Adipocyte (in vitro differentiated cells): ENCODE measurements at regions not wholly inside any gene's neighbourhood (a gene's known extent, or its start where the extent isn't known, plus 50 kb on each side); places are given as distances from the start of the nearest gene placed in this dataset.
A peak's percentile ranks its signal among the peaks of the same experiment; 100 is the strongest.
"Not testable (repeated sequence)": the region's sequence is repeated elsewhere in the genome, so short reads cannot be mapped to it uniquely, and the experiment has no call there.

Source experiments
- DNase-seq: peaks from one replicate; pipeline ENCODE4 v3.0.0-alpha.2; 2015; ENCODE audit warnings: low read depth
- H3K27me3 ChIP-seq: replicated peaks from 2 replicates; pipeline ENCODE4 v1.7.0; 2013; ENCODE audit warnings: mild to moderate bottlenecking, low read length, moderate library complexity; ENCODE audit not compliant: control insufficient read depth, insufficient read depth
- H3K36me3 ChIP-seq: 2 replicates; pipeline ENCODE4 v1.7.0; 2013; ENCODE audit warnings: low read length, mild to moderate bottlenecking, moderate library complexity; ENCODE audit not compliant: control insufficient read depth, insufficient read depth, severe bottlenecking
- H3K4me1 ChIP-seq: 2 replicates; pipeline ENCODE4 v1.7.0; 2013; ENCODE audit warnings: mild to moderate bottlenecking, low read length, moderate library complexity; ENCODE audit not compliant: control insufficient read depth, insufficient read depth
- H3K4me3 ChIP-seq: 2 replicates; pipeline ENCODE4 v1.7.0; 2013; ENCODE audit warnings: mild to moderate bottlenecking, low read length, moderate library complexity
- H3K9ac ChIP-seq: 2 replicates; pipeline ENCODE4 v1.7.0; 2013; ENCODE audit warnings: mild to moderate bottlenecking, low read length, moderate library complexity
- H3K9me3 ChIP-seq: 2 replicates; pipeline ENCODE4 v1.7.0; 2013; ENCODE audit warnings: mild to moderate bottlenecking, low read length, moderate library complexity; ENCODE audit not compliant: control insufficient read depth

- Histone ChIP-seq H3K9me3 (no peaks in the 10 kb centered on the region), H3K4me1 (no peaks in the 10 kb centered on the region), H3K36me3 (no peaks in the 10 kb centered on the region), H3K27me3 (no peaks in the 10 kb centered on the region), H3K9ac (no peak overlapping the region), H3K4me3 (no peak overlapping the region)
- DNase-seq: no peak
Measured at GRCh38 chr13:61901946-61902541, 486.4 kb upstream of the PCDH20 start.

GRCh38 chr13:61900033-61900432 lies 484.4 kb upstream of the PCDH20 start:
- Histone ChIP-seq H3K27me3 (no peaks in the 10 kb centered on the region), H3K36me3 (no peaks in the 10 kb centered on the region), H3K4me3 (no peak overlapping the region), H3K4me1 (no peaks in the 10 kb centered on the region), H3K9ac (no peak overlapping the region), H3K9me3 (no peaks in the 10 kb centered on the region)
- no peak for DNase-seq

- Histone ChIP-seq H3K4me1 (no peaks in the 10 kb centered on the region), H3K9me3 (no peaks in the 10 kb centered on the region), H3K36me3 (no peaks in the 10 kb centered on the region), H3K4me3 (no peak overlapping the region), H3K9ac (no peak overlapping the region), H3K27me3 (no peaks in the 10 kb centered on the region)
- DNase-seq: no peak
Measured at GRCh38 chr13:61898207-61898606, 482.6 kb upstream of the PCDH20 start.

DNA sequence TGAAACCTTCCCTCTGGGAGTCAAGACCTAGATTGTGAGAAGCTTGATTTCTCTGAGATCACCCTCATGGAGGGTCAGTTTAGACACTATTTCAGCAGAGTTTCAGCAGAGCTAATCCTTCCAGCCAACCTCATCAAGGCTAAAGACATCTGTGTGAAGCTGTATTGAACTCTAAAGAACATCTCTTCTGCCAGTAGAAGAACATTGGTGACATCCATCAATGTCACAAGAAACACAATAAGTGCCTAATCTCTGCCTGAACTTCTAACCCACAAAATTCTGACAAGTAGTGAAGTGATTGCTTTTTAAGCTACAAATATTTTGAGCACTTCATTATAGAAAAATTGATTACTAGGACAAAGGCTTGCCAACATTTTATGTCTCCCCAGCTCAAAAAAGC lies 475.8 kb upstream of the PCDH20 start:
- Histone ChIP-seq H3K36me3 (no peaks in the 10 kb centered on the region), H3K27me3 (no peaks in the 10 kb centered on the region), H3K9ac (no peak overlapping the region), H3K9me3 (no peaks in the 10 kb centered on the region), H3K4me1 (no peaks in the 10 kb centered on the region), H3K4me3 (no peak overlapping the region)
- DNase-seq: no peak

DNA sequence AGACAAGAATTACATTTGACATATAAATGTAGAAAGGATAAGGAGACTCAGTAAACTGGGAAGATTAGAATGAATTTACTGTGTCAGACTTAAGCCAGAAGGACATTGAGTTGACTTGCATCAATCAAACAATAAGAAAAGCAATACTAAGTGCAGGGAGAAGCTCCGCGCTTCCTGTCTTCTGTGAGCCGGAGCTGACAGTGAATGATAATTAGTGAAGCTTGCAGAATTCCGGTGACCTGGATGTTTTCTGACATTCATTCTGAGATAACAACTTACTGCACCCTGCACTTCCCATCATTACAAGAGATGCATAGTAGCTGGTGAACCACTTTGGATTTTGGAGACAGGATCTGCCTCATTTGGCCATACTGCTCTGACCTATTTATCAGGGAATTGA lies 469.2 kb upstream of the PCDH20 start:
- Histone ChIP-seq H3K36me3 (no peaks in the 10 kb centered on the region), H3K4me3 (no peak overlapping the region)

DNA sequence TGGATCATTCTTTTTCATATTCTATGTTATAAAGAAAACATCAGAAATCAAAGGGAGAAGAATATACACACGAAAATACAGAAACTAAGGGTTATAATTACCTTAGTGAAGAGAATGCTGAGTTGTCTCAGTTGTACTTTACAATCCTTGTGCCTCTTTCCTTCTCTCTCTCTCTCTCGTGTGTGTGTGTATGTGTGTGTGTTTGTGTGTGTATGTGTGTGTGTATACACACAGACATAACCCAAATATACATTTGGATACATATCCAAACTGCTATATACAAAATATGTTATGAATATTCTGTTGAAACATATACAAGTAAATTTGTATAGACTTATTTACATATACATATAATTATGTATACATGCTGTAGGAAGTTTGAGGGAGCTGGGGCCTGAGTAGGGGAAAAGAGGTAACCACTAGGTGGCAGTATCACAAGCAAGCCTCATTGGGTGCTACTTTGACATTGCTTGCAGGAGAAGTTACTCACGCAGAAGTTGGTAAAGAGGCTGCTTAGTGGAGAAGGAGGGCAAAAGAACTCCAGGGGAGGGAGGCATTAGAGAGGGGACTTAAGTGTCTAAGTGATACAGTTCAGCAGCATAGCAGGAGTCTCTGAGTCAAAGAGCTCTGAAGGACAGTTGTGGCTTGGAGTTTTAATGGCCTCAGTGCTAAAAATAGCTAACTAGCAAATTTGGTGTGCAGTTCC lies 465.1 kb upstream of the PCDH20 start:
- Histone ChIP-seq H3K9me3 (peaks cover 3% of the 10 kb centered on the region), H3K4me1 (no peaks in the 10 kb centered on the region), H3K9ac (no peak overlapping the region), H3K27me3 (no peaks in the 10 kb centered on the region), H3K4me3 (no peak overlapping the region), H3K36me3 (no peaks in the 10 kb centered on the region)
- peak; percentile 17 for DNase-seq

More for the DNA sequence above, 469.2 kb upstream of the PCDH20 start:
- Histone ChIP-seq H3K9ac (no peak overlapping the region), H3K9me3 (no peaks in the 10 kb centered on the region), H3K4me1 (no peaks in the 10 kb centered on the region), H3K27me3 (no peaks in the 10 kb centered on the region)
- no peak for DNase-seq

DNA sequence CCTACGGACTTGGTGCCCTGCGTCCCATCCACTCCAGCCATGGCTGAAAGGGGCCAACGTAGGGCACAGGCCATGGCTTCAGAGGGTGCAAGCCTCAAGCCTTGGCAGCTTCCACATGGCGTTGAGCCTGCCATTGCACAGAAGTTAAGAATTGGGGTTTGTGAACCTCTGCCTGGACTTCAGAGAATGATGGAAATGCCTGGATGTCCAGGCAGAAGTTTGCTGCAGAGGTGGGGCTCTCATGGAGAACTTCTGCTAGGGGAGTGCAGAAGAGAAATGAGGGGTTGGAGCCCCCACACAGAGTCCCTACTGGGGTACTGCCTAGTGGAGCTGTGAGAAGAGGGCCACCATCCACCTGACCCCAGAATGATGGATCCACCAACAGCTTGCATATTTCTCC lies 462.9 kb upstream of the PCDH20 start:
- H3K27me3 ChIP-seq, H3K4me3 ChIP-seq, DNase-seq, H3K36me3 ChIP-seq, H3K4me1 ChIP-seq, H3K9ac ChIP-seq: not testable (repeated sequence)
- H3K9me3 ChIP-seq: peaks cover 16% of the 10 kb centered on the region

GRCh38 chr13:61874970-61875579 lies 459.4 kb upstream of the PCDH20 start:
- H3K9ac ChIP-seq: no peak overlapping the region
- no peaks in the 10 kb centered on the region for H3K36me3 ChIP-seq
- no peaks in the 10 kb centered on the region for H3K27me3 ChIP-seq
- H3K4me1 ChIP-seq: no peaks in the 10 kb centered on the region
- DNase-seq: no peak
- H3K4me3 ChIP-seq: no peak overlapping the region
- peaks cover 18% of the 10 kb centered on the region for H3K9me3 ChIP-seq

- Histone ChIP-seq H3K4me1 (no peaks in the 10 kb centered on the region), H3K9ac (no peak overlapping the region), H3K4me3 (no peak overlapping the region), H3K27me3 (no peaks in the 10 kb centered on the region), H3K36me3 (no peaks in the 10 kb centered on the region), H3K9me3 (peaks cover 16% of the 10 kb centered on the region)
- DNase-seq: no peak
Measured at GRCh38 chr13:61873717-61874116, 458.1 kb upstream of the PCDH20 start.

GRCh38 chr13:61857198-61857597 lies 441.5 kb upstream of the PCDH20 start:
- Histone ChIP-seq H3K27me3 (no peaks in the 10 kb centered on the region), H3K36me3 (no peaks in the 10 kb centered on the region), H3K4me1 (no peaks in the 10 kb centered on the region), H3K4me3 (no peak overlapping the region), H3K9me3 (no peaks in the 10 kb centered on the region), H3K9ac (no peak overlapping the region)
- DNase-seq: no peak

DNA sequence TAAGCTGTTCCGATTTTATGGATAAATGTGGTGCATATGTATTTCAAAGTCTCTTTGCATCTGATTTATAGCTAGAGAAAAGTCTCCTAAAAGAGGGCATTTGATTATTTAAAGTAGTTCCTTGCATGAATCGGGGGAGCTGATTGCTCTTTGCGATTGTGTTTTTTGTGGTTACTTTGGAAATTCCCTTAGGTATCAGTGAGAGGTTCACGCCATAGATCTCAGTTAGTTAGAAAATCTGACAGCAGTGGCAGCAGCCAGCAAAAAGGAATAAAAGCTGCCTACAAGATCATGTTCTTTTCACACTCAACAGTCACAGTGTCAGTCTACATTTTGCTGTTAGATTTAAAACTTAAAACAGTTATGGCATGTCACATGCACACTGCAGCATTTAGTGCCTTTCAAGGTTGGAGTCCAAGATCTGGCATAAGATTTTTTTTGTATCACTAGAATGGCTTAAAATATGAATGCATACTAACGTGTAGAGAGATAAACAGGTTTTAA lies 436.5 kb upstream of the PCDH20 start:
- no peak overlapping the region for H3K4me3 ChIP-seq
- no peaks in the 10 kb centered on the region for H3K27me3 ChIP-seq
- H3K36me3 ChIP-seq: no peaks in the 10 kb centered on the region
- no peaks in the 10 kb centered on the region for H3K9me3 ChIP-seq
- no peaks in the 10 kb centered on the region for H3K4me1 ChIP-seq
- no peak overlapping the region for H3K9ac ChIP-seq
- no peak for DNase-seq
